ENCODE measurements at regions not wholly inside any gene's neighbourhood (a gene's known extent, or its start where the extent isn't known, plus 50 kb on each side); places are given as distances from the start of the nearest gene placed in this dataset.

DNA sequence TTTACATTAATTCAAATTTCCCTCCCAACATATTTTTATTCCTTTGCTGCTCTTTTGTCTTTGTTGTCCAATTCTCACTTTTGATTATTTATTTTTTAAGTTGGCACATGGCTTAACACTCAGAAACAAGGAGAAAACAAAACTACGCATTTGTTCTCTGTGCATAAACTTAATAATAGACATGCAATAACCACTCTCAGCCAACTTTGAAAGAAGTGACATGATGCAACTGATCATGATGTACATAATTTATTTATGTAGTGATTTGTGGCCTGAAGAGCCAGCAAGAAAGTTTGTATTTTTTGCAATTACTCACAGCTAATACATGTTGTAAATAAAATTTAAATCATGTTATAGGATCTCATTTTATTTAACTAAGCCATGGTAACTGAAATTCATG is 942.8 kb upstream of the PIK3C3 start:
- Histone ChIP-seq H3K4me1 (ENCODE audit: insufficient read depth, low read length, poor library complexity, severe bottlenecking) (no peaks in the 10 kb centered on the region), H3K4me2 (ENCODE audit: low read length) (no peak overlapping the region), H3K27ac (ENCODE audit: low read depth, low read length, poor library complexity, severe bottlenecking) (no peak overlapping the region), H4K20me1 (ENCODE audit: insufficient read depth, low read length) (no peaks in the 10 kb centered on the region), H2AFZ (ENCODE audit: low read length) (no peak overlapping the region), H3K4me3 (ENCODE audit: low read depth, low read length, poor library complexity, severe bottlenecking) (no peak overlapping the region), H3K36me3 (ENCODE audit: insufficient read depth, low read length) (no peaks in the 10 kb centered on the region), H3K9me3 (ENCODE audit: low read length) (no peaks in the 10 kb centered on the region), H3K79me2 (ENCODE audit: insufficient read depth, low read depth, low read length) (no peaks in the 10 kb centered on the region), H3K9me2 (ENCODE audit: insufficient read depth, low read length) (no peaks in the 10 kb centered on the region)
- CTCF ChIA-PET (ENCODE audit: unreplicated experiment) = no interaction called here
- intact Hi-C loops (cut with micrococcal nuclease; ENCODE audit: unreplicated experiment) = no loop called here
- no peak for DNase-seq (ENCODE audit: low spot score)
- BruUV-seq (replicated peaks) = no TSS peak
- POLR2A ChIA-PET = no interaction called here
- TF ChIP-seq EZH2phosphoT487 (IDR thresholded peaks at IDR 0.05; ENCODE audit: borderline replicate concordance, low read depth, low read length) = no peak
- no peak for TF ChIP-seq CTCF (conservative IDR thresholded peaks at IDR 0.05; ENCODE audit: low read length)

GRCh38 chr18:41009926-41010325 is 945.1 kb upstream of the PIK3C3 start:
- no peak for DNase-seq (ENCODE audit: low spot score)
- Histone ChIP-seq H3K9me2 (ENCODE audit: insufficient read depth, low read length) (no peaks in the 10 kb centered on the region), H3K9me3 (ENCODE audit: low read length) (no peaks in the 10 kb centered on the region), H3K36me3 (ENCODE audit: insufficient read depth, low read length) (no peaks in the 10 kb centered on the region), H3K4me1 (ENCODE audit: insufficient read depth, low read length, poor library complexity, severe bottlenecking) (no peaks in the 10 kb centered on the region), H3K4me3 (ENCODE audit: low read depth, low read length, poor library complexity, severe bottlenecking) (no peak overlapping the region), H3K4me2 (ENCODE audit: low read length) (no peak overlapping the region), H2AFZ (ENCODE audit: low read length) (no peak overlapping the region), H3K27ac (ENCODE audit: low read depth, low read length, poor library complexity, severe bottlenecking) (no peak overlapping the region), H3K79me2 (ENCODE audit: insufficient read depth, low read depth, low read length) (no peaks in the 10 kb centered on the region), H4K20me1 (ENCODE audit: insufficient read depth, low read length) (no peaks in the 10 kb centered on the region)
- no TSS peak for BruUV-seq (replicated peaks)
- ChIA-PET POLR2A (no interaction called here), CTCF (ENCODE audit: unreplicated experiment) (no interaction called here)
- TF ChIP-seq CTCF (conservative IDR thresholded peaks at IDR 0.05; ENCODE audit: low read length) = no peak
- no peak for TF ChIP-seq EZH2phosphoT487 (IDR thresholded peaks at IDR 0.05; ENCODE audit: borderline replicate concordance, low read depth, low read length)
- intact Hi-C loops (cut with micrococcal nuclease; ENCODE audit: unreplicated experiment) = no loop called here

- no peak overlapping the region for H3K27ac ChIP-seq (ENCODE audit: low read depth, low read length, poor library complexity, severe bottlenecking)
Measured at GRCh38 chr18:41004324-41004723, 950.7 kb upstream of the PIK3C3 start.

More at GRCh38 chr18:41004324-41004723, 950.7 kb upstream of the PIK3C3 start:
- no peak overlapping the region for H3K4me3 ChIP-seq (ENCODE audit: low read depth, low read length, poor library complexity, severe bottlenecking)
- POLR2A ChIA-PET = no interaction called here
- BruUV-seq (replicated peaks) = no TSS peak
- H4K20me1 ChIP-seq (ENCODE audit: insufficient read depth, low read length) = no peaks in the 10 kb centered on the region
- CTCF ChIA-PET (ENCODE audit: unreplicated experiment) = no interaction called here
- TF ChIP-seq EZH2phosphoT487 (IDR thresholded peaks at IDR 0.05; ENCODE audit: borderline replicate concordance, low read depth, low read length) (no peak), CTCF (conservative IDR thresholded peaks at IDR 0.05; ENCODE audit: low read length) (no peak)
- no peaks in the 10 kb centered on the region for H3K79me2 ChIP-seq (ENCODE audit: insufficient read depth, low read depth, low read length)
- no peaks in the 10 kb centered on the region for H3K9me2 ChIP-seq (ENCODE audit: insufficient read depth, low read length)
- no peak for DNase-seq (ENCODE audit: low spot score)
- intact Hi-C loops (cut with micrococcal nuclease; ENCODE audit: unreplicated experiment) = no loop called here
- H3K9me3 ChIP-seq (ENCODE audit: low read length) = no peaks in the 10 kb centered on the region
- H3K36me3 ChIP-seq (ENCODE audit: insufficient read depth, low read length) = no peaks in the 10 kb centered on the region
- no peak overlapping the region for H2AFZ ChIP-seq (ENCODE audit: low read length)
- H3K4me2 ChIP-seq (ENCODE audit: low read length) = no peak overlapping the region
- no peaks in the 10 kb centered on the region for H3K4me1 ChIP-seq (ENCODE audit: insufficient read depth, low read length, poor library complexity, severe bottlenecking)
